Activated CD4-positive, CD25-positive, alpha-beta regulatory T cell treated with anti-CD3 and anti-CD28 coated beads, Interleukin-2, amount 50 U/mL, for 16 hours (primary cell): ENCODE measurements at regions not wholly inside any gene's neighbourhood (a gene's known extent, or its start where the extent isn't known, plus 50 kb on each side); places are given as distances from the start of the nearest gene placed in this dataset.

Experiments used
- DNase-seq: peaks from one replicate; pipeline ENCODE4 v3.0.0-alpha.2; 2020; ENCODE audit warnings: low read depth, low spot score

DNA sequence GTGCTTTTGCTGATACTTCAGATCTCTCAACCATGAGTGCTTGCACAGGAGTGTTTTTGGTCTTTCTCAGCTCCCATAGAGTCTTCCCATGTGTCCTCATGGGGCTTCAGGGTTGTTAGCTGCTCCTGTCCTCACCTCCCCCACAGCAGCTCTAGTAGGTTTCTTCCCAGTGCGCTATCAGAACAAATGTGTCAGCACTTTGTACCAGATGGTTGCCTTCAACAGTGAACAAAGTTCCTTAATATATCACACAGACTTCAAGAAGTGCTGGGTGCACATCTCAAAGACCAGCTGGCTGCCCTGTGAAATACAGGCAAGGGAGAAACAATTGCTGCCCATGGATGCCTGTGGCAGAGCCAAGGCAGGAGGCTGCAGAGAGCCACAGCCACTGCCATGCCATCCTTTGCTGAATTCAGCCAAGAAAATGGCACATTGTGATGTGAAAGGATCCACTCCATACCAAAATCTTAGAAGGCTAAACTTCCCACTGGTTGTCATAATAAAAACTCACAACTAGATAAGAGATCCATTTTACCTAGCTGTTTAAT lies 471.3 kb downstream of the C6orf118 start:
- no peak for DNase-seq

DNA sequence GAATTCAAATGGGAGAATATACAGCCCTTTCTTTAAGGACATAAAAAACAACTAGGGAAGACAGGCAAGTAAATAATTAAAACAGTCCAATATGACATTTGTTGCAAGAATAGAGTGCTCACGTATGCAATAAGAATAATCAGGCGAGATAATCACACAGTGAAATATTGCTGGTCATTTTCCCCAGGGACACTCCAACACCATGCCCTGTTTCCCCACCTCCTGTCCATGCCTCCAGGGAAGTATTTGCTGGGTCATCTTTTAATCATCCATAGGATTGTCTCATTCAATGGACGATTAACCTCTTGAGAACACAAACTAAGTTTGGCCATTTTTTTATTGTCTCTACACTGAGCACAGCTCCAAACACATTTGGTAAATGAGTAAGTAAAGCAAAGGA lies 472.9 kb downstream of the C6orf118 start:
- DNase-seq = no peak

DNA sequence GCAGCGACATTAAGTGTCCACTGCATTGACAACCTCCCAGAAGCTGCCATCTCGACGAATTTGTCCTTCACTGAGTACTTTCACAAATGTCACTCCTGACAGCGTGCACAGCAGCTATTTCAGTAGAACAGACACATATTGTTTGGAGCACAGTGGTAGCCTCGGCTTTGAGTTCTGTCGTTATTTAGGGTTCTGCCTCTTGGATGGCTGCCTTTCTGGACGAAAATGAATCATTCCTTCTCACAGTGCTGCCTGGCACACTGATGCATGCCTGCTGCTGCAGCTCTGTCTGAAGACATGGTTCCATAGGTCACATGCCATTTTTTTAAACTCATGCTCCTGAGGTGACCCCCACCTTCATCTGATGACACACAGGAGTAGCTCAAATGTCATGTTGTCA lies 477.0 kb downstream of the C6orf118 start:
- DNase-seq = no peak

DNA sequence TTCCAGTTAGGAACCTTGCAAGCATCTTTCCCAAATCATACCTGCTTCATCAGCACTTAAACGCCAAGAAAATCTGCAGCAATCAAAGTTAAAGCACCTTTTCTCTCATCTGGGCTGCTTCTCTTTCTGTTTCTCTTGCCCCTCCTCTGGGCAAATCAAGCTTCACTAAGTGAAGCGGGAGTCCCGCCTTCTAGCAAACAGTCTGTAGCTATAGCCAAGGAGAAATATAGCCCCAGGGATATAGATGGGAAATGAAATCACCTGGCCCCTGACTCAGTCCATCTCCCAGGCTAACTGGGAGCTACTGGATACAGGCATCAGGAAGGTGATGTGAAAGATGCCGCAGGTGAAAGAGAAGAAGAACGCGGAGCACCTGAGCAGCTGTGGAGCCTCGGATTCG lies 481.9 kb downstream of the C6orf118 start:
- no peak for DNase-seq

DNA sequence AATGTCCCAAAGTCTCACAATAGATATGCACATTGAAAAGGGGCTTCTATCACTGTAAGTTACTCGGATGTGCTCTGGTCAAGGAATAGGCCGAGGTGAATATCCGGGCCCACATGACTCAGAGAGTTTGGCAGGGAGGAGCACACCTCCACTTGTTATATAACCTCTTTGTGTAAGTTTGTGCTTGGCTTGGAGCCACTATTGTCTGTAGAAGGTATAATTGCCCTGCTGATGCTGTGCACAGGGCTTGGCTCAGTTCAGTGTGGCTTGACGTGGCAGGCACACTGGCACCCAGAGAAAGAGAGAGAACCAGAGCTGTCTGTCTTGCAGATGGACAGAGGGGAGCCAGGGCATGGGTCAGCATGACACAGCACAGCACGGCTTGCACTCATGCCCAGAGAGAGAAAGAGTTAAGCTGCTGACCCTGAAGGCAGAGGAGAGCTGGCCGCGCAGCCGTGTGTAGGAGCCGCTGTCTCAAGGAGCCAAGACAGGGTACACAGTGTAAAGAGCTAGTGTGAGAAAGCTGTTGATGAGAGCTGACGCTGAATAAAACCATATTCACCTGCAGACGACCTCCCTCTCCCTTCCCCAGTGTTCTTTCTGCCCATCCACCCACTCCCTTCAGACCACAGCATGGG lies 482.5 kb downstream of the C6orf118 start:
- no peak for DNase-seq

DNA sequence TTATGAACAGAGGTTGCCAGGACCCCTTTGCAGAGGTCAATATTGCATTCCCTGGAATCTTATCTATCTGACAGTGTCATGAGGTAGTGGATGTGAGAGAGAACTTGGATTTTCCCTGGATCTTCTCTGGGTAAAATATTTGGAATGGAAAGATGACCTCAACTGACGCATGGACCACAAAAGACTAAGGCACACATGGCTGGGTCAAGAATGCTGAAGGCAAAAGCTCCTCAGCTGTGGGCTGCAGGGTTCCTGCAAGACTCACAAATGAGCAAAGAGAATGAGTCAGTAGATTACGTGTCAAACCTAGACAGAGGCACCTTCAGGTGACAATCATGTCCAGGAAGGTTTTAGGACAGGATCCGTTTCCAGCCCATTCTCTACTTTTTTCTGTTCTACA lies 484.0 kb downstream of the C6orf118 start:
- DNase-seq = no peak

DNA sequence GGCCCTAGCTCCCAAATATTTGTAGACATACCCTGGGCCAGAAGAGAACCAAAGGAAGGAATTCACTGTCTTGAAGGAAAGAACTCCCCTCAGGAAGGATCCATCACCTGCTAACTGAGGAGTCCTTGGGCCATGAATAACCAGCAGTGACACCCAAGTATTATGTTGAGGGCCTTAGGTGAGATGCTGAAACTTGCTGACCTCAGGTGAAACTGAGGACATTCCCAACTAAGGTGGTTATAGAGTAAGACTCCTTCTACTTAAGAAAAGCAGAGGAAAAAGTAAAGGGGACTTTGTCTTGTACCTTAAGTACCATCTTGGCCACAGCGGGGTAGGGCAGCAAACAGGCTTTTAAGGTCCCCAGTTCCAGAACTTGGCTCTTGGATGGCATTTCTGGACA lies 491.7 kb downstream of the C6orf118 start:
- DNase-seq = no peak

DNA sequence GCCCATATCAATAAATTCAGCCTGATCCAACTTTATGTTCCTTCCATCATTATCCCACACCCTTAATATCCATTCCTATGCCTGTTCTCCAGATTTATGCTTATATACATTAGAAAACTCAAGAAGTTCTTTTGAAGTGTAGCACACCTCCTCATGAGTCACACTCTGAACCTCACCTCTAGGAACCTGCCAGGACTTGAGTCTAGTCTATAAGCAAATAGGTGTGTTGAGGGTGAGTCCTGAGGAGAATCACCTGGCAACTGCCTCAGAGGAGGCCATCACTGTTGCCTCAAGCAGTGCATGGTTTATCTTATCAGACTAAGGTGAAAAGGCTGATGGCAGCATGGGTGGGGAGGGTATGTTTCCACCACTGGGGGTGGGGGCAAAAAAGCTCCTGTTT lies 496.7 kb downstream of the C6orf118 start:
- DNase-seq = no peak

DNA sequence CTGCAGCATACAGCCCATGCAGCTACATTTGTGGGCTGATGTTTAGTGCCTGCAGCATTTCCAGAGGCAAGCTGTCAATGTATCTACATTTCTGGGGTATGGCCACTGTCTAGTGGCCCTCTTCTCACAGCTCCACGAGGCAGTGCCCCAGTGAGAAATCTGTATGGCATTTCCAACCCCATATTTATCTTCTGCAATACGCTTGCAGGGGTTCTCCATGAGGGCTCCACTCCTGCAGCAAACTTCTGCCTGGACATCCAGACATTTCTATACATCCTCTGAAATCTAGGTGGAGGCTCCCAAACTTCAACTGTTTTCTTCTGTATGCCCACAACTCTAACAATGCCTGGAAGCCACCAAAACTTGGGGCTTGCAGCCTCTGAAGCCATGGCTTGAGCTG lies 502.3 kb downstream of the C6orf118 start:
- no peak for DNase-seq

DNA sequence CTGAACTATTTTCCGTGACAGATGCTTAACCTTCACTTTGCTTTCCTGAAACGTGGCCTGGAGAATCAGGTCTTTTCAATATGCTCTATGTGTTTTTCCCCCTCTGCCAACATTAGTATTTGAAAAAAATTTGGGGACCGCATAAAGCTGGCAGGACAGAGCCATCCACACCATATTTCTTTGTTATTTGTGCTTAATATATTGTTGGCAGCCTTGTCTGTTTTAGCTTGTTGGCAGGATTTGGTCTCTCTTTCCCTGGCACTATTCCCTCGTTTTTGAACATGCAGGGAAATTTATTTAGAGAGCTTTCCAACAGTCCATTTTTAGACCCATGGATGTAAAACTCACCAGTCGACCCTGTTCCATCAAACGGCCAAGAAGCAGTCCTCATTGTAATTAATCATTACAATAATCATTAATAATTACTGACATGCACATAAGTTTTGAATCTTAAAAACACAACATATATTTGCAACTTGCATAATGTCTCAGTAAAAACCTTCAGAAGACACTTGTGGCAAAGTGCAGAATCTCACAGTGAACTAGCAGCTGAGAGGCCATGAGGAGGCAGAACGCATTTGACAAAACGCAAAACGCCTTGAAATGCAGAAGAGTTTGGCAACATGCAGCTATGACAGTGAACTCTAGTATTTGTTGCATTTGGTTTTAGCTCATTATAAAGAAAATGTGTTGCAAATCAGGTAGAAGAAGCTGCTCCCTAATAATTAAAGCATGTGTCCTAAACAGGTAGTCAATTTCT lies 514.2 kb downstream of the C6orf118 start:
- DNase-seq = no peak

DNA sequence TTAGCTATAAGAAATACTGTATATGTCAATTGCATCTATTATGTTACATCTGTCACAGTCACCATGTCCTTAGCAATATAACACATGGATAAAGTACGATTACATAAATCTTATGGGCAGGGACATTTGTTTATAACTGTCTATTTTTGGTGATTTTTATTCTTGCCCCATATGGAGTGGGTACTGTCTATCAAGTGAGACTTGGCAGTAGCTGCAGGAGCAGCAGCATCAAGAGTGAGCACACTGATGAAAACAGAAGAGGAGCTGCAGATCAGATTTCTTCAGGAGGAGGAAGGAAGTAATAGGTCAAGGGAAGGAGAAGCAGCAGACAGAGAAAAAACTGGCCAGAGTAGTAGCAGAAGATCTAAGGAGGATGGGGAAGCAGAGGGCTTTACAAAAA lies 516.7 kb downstream of the C6orf118 start:
- DNase-seq = no peak

DNA sequence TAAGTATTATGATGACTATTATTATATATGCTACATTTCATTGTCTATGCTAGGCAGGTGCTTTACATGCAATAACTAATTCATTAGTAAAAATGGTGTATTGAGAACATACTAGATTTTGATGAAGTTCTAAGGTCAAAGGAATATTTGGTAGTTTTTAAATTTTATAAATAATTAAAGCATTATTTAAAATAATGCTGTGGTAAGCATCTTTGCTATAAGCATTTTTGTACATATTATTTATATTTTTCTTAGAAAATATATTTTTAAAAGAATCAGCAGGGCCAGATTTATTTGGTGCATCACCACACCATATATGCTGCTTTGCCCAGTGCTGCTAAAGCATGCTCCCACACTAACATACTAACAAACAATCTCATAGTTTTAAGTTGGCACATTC lies 517.9 kb downstream of the C6orf118 start:
- no peak for DNase-seq

DNA sequence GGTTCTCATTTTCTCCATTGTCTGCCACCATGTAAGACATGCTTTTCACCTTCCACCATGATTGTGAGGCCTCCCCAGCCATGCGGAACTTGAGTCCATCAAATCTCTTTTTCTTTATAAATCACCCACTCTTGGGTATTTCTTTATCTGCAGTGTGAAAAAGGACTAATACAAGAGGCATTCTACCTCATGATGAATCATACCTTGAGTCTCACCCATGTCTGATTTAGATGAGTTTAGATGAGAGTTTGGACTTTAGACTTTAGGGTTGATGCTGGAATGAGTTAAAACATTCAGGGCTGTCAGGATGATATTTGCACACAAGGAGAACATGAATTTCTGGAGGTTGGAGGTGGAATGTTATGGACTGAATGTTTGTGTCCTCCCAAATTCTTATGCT lies 545.6 kb downstream of the C6orf118 start:
- no peak for DNase-seq

DNA sequence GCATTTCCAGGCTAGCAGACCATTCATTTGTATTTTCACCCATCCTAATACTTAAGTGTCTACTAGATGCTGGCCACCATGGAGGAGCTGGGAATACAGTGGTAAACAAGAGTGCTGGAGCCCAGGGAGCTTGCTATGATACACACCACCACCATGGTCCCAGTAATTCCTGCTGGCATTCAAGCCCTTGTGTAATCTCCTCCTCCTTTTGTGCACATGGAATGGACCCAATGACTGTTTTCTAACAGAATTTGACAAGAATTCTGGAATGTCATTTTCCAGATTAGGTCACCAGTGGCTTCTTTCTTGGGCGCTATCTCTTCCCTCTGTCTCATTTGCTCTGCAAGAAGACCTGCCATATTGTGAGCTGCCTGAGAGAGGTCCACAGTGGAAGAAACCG lies 552.0 kb downstream of the C6orf118 start:
- DNase-seq = no peak

DNA sequence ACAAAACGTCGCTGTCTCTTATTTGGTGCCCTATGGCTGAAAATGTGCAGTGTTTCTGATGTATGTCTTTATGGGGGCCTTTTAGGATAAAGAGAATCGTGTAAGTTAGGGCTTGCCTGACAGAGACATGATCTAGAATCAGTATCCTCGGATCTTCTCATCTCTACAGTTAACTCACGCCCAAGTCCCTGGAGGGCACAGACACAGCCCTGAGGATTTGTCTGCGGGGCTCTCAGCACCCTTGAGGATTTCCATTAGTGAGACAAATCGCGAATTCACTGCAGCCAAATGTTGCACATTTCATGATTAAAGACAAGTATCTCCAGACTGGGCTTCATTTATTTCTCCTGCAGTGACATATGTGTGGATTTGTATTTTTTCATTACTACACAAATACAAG lies 552.7 kb downstream of the C6orf118 start:
- DNase-seq = no peak

DNA sequence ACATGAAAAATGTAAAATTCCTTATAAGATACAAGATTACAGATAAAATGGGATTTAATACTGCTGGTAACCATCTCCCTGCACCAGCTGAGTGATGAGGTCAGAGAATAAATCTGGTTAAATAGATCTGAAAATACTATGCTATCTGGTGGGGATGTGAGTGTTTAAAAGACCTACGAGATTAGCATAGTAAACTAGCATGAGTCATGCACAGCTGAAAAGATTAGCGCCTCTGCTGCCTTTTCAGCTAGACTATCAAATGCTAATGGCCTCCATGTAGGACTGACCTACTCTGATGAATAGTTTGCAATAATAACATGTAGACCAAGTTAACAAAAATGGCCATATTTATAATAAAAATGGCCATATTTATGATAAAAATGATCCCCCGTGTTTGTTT lies 553.3 kb downstream of the C6orf118 start:
- no peak for DNase-seq

DNA sequence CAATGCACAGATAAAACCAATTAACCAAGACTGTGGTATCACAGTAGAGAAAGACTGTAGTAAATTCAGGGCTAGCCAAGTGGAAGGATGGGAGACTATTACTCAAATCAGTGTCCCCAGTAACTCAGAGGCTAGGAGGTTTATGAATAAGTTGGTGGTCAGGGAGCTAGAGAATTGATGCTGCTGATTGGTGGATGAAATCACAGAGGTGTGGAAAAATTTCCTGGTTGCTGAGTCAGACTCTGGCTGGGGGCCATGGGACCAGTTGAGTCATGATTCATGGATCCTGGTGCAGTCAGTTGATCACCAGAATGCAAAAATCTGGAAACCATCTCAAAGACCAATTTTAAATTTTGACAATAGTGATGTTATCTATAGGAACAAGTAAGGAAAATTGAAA lies 555.9 kb downstream of the C6orf118 start:
- no peak for DNase-seq

DNA sequence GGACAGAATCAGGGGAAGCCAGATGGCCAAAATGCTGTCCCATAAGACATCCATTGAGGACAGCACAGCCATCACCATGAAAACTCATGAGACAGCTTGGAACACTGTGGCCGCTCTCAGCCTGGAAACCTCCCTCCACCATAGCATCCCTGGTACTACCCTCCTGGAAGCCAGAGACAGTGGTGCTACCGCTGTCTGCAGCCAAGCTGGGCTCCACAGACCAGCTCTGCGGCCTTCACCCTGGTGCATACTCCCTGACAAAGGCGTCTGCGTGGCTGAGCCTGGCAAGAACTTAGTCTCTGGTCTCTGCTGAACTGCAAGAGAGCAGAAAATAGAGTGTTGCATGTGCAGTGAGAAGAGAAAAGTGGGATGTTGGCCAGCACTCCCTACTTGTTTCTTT lies 558.0 kb downstream of the C6orf118 start:
- no peak for DNase-seq

DNA sequence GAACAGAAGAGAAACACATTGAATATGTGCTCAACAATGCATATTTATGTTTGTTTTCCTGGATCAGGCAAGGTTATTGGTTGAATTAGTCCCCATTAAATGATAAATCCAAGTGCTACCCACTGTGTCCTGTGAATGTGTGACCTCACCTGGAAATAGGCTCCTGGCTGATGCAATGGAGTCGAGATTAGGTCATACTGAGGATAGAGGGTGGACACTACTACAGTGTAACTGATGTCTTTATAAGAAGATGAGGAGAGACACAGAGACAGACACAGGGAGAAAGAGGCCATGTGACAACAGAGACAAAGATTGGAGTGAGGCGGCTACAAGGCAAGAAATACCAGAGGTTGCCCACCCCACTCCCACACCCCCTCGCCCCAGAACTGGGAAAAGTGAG lies 559.3 kb downstream of the C6orf118 start:
- DNase-seq = no peak

DNA sequence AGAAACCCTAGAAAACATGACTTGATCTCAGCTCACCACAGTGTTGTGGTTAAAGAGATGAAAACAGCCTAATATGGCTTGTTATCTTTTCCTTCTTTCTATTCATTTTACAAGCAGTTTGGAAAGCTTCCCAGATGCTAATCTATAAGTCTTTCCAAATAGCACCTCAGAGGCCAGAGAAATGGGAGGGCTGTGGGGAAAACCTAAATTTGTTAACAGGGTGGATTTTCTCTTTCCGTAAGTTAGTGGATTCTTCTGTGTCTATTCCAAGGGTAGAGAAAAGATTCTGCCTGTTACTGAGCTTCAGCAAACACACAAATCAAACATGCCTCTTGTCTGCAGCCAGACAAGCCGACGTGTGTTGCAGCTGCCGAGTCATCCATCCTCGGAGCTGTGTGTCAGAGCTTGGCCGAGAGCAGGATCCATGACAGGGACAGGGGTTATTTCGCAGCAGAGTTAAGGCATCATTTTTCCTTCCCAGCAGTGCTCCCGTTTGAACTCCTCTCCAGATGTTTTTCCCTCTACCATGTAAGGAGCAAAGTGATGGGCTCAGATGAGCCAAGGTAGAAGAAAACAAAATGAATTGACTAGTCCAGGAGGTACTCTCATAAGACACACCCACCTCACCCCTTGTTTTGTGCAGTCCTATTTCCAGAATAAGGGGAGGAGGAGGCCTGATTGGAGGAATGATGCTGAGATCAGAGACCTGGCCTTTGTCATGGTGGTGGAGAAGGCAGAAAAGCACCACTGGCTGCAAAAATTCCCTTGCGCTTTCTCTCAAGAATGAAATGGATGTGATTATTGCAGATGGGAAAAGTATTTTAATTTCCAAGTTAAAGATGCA lies 560.0 kb downstream of the C6orf118 start:
- no peak for DNase-seq

DNA sequence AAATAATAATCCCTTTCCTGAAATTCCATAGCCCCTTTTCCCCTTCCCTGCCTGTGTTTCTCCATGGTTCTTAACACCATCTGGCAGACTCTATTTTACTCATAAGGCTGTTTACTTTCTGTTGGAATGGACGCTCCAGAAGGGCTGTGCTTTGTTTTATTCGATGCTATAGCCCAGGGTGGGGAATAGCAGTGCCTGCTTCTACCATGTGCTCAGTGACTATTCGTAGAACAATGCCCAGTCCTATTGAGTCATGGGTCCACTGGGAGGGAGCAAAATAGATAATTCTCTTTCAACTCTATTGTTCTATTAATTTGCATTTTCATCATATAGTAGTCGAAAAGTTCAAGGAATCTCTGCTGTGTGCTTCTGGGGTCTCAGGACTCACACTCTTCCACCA lies 565.1 kb downstream of the C6orf118 start:
- no peak for DNase-seq

DNA sequence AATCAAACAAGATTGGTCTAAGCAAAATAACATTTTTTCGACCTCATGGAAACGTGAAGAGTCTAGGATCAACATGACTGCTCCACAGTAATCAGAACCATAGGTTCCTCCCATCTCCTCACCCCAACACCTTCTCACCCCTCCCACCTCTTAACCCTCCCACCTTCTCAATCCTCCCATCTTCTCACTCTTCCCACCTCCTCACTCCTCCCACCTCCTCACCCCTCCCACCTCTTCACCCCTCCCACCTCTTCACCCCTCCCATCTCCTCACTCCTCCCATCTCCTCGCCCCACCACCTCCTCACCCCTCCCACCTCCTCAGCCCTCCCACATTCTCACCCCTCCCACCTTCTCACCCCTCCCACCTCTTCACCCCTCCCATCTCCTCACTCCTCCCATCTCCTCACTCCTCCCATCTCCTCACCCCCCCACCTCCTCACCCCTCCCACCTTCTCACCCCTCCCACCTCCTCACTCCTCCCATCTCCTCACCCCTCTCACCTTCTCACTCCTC lies 567.4 kb downstream of the C6orf118 start:
- DNase-seq = no peak
